GM10266 (cell line): ENCODE measurements at regions not wholly inside any gene's neighbourhood (a gene's known extent, or its start where the extent isn't known, plus 50 kb on each side); places are given as distances from the start of the nearest gene placed in this dataset.

Experiments used
- DNase-seq: peaks from one replicate; pipeline ENCODE4 v3.0.0; 2012; ENCODE audit errors: extremely low spot score
- TF ChIP-seq, protein P1 (sequence below): IDR thresholded peaks from 2 replicates; pipeline ENCODE4 v1.5.1; 2012; ENCODE audit warnings: mild to moderate bottlenecking, low read depth; ENCODE audit not compliant: control insufficient read depth, insufficient read depth; ENCODE audit errors: missing control alignments

DNA sequence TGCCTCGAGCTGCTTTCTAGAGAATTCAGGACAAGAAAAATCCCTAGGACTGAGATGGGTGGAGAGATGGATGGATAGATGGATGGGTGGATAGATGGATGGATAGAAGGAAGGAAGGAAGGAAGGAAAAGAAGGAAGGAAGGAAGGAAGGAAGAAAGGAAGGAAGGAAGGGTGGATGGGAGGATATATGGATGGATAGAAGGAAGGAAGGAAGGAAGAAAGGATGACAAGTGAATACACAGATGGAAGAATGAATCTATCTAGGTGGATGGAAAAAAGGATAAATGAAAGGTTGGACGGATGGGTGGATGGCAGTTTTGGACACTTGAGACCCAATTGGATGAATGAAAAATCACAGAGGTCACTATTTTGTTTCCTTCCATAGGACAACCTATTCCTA is 120.4 kb upstream of the KAZN start:
- DNase-seq: no peak
- TF ChIP-seq, protein P1, sequence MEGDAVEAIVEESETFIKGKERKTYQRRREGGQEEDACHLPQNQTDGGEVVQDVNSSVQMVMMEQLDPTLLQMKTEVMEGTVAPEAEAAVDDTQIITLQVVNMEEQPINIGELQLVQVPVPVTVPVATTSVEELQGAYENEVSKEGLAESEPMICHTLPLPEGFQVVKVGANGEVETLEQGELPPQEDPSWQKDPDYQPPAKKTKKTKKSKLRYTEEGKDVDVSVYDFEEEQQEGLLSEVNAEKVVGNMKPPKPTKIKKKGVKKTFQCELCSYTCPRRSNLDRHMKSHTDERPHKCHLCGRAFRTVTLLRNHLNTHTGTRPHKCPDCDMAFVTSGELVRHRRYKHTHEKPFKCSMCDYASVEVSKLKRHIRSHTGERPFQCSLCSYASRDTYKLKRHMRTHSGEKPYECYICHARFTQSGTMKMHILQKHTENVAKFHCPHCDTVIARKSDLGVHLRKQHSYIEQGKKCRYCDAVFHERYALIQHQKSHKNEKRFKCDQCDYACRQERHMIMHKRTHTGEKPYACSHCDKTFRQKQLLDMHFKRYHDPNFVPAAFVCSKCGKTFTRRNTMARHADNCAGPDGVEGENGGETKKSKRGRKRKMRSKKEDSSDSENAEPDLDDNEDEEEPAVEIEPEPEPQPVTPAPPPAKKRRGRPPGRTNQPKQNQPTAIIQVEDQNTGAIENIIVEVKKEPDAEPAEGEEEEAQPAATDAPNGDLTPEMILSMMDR: no peak

DNA sequence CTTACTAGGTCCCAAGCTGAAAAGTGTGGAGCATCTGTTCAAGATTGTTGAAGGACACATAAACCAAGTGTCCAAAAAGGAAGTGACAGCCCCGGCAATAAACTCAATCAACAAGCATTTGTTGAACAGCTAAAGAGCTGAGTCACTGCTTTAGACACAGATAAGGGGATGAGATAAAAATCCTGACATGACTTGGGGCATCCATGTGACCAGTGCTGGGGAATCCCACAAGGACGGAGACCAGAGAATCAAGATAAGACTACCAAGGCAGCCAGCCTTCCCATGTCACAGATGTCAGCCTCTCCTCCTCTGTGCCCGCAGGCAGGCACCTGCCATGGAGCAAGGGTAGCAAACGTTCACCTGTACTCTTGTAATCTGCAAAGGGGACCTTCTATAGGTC is 118.6 kb upstream of the KAZN start:
- TF ChIP-seq, protein P1: no peak
- no peak for DNase-seq

DNA sequence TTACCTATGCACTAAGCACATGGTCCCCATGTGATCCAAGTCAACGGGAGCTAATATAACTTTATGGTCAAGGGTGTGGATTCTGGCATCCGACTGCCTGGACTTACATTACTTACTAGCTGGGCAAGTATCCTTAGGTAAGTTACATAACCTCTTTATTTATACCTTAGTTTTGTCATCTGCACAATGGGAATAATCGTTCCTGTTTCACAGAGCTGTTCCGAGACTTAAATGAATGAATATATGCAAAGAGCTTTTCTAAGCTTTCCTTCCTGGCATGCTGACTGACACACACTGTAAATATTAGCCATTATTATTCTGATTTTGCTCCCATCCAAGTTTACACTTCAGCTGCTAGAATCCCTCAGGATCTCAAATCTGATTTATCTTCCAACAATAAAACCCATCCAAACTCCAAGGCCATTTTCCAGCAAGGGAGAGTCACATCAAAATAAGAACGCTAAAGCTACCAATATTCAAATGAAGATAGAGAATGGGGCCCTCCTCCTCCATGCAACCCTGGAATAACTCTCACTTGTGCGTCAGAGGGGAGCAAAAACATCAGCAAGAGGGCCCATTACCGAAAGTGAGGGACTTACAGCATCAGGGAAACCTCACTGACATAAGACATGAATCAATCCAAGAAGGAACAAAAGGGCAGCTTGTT is 115.6 kb upstream of the KAZN start:
- TF ChIP-seq, protein P1: no peak
- no peak for DNase-seq

DNA sequence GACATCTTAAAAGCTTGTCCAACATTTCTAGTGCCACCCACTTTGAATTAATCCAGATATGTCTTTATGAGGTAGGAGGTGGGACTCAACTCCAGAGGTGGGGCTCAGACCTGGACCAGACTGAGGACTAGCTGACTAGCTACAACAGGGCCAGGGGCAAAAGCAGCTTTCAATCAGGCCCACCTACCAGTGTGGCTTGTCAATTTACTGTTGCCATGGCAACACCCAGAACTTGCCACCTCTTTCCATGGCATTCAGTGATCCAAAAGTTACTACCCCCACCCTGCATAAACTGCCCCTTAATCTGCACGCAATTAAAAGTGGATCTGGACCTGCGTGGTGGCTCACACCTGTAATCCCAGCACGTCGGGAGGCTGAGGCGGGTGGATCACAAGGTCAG is 113.2 kb upstream of the KAZN start:
- TF ChIP-seq, protein P1: no peak
- no peak for DNase-seq

DNA sequence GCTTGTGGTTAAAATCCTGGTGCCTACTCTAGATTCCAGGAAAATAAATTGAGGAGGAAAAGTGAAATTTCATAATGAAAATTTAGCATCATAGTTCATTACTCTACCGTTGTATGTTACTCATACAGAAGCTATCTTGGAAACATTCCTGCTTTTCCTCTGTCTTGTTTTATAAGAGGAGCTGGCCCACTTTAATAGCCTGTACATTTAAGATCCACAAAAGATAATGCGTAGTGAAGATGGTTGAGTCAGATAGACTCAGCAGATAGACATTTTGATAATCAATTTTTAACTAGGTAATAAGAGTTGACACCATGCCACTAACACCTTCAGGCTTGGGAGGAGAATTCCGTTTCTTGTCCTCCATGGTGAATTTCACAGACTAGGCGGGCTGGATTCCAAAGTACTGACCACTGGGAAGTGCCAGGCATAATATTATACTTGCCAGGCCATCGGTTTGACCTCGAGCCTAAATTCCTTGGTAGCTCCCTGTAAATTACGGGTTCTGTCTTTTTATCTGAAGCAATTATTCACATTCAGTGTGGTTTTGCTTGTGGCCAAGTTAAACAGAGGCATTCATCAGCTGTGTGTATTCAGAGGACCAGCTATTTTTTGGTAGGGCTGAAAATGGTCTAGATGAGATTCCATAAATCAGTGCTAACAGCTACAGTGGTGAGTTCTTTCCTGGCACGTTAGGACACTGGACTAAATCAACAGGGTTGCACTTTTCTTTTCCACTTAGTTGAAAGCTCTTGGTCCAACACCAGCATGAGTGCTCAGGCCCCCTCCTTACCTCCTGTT is 111.9 kb upstream of the KAZN start:
- DNase-seq: no peak

DNA sequence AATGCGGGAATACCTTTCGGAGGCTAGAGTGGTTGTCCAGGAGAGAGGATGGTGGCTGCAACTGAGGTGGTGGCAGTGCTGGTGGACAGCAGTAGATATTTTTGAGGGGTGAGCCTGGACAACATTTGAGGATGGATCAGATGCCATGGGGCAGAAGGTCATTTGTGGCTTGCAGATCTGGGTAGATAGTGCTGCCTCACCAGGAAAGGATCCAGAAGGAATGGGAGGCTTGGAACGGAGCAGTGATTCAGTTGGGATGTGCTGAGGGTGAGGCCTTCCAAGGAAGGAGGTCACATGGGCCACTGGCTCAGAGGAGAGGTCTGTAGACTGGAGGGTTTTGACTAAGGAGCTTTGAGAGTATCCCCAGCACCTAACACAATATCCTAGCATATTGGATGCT is 110.8 kb upstream of the KAZN start:
- no peak for DNase-seq
- TF ChIP-seq, protein P1: no peak

More for the DNA sequence above, 111.9 kb upstream of the KAZN start:
- TF ChIP-seq, protein P1: no peak

DNA sequence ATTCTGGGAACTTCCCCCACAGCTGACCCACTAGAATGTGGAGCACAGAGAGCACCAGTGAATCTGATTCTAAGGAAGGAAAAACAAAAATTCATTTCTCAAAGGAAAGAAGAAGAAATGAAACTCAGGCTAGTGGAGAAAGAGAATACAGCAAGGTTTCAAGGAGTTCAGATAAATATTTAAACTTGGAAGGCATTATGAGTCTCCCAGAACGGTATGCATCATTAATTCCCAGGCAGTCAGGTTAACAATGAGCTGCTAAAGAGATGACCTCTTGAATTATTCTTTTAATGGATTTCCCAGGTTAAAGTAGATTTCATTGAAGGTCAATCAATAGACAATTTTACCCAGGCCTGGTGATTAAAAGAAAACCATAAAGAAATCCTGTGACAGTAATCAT is 103.6 kb upstream of the KAZN start:
- TF ChIP-seq, protein P1: no peak
- no peak for DNase-seq
